Heart right ventricle (tissue), 16 donors: ENCODE measurements at regions not wholly inside any gene's neighbourhood (a gene's known extent, or its start where the extent isn't known, plus 50 kb on each side); places are given as distances from the start of the nearest gene placed in this dataset.

Experiments
- ATAC-seq, 8 donors: fragments of 200-7000 bp; cut with Tn5 transposase; one replicate each; pipeline ENCODE4 v1.9.1; 2020; ENCODE audit warnings: mild to moderate bottlenecking in 8 of 8, moderate library complexity in 8 of 8, moderate number of reproducible peaks in 1 of 8
- DNase-seq, 2 donors: peaks; one replicate each; pipeline ENCODE4 v3.0.0-alpha.2; 2020
- H3K27ac ChIP-seq, 10 donors: fragments of 200-600 bp; sonication (generic) in 2 of 10; one replicate each; pipeline versions ENCODE4 v1.5.0 to v1.8.0; 2020 to 2022; ENCODE audit warnings: mild to moderate bottlenecking in 3 of 10
- H3K27me3 ChIP-seq, 7 donors: fragments of 200-600 bp; one replicate each; pipeline ENCODE4 v1.8.0; 2021 to 2022; ENCODE audit warnings: mild to moderate bottlenecking in 2 of 7
- H3K36me3 ChIP-seq, 9 donors: fragments of 200-600 bp; sonication (generic) in 1 of 9; one replicate each; pipeline versions ENCODE4 v1.5.0 to v1.8.0; 2020 to 2022; ENCODE audit warnings: mild to moderate bottlenecking in 2 of 9
- H3K4me1 ChIP-seq, 9 donors: fragments of 200-600 bp; sonication (generic) in 1 of 9; one replicate each; pipeline versions ENCODE4 v1.5.0 to v1.8.0; 2020 to 2022; ENCODE audit warnings: mild to moderate bottlenecking in 4 of 9
- H3K4me3 ChIP-seq, 10 donors: fragments of 200-600 bp; sonication (generic) in 2 of 10; one replicate each; pipeline versions ENCODE4 v1.5.0 to v1.8.0; 2020 to 2022; ENCODE audit warnings: mild to moderate bottlenecking in 7 of 10, moderate library complexity in 2 of 10
- H3K9me3 ChIP-seq, 11 donors: fragments of 200-600 bp in 10 of 11; sonication (generic) in 2 of 11; one replicate each; pipeline versions ENCODE4 v1.5.0 to v1.8.0; 2013 to 2022; ENCODE audit warnings: mild to moderate bottlenecking in 2 of 11, control low read depth in 1 of 11, moderate library complexity in 1 of 11
- WGBS, 2 donors: extraction: QIAGEN DNeasy Blood & Tissue Kit; methylation state at CpG; one replicate each; pipeline ENCODE4 v1.1.7; 2013; ENCODE audit warnings: inconsistent platforms in 1 of 2; 5-methylcytosine and 5-hydroxymethylcytosine counted together
- intact Hi-C, 10 donors: fragments of 100-400 bp; cut with DNase I; formaldehyde crosslinking; loops; one replicate each; pipeline versions ENCODE4 v1.11.1 to v1.14.2; 2022
- TF ChIP-seq, protein P1 (sequence below), 9 donors: fragments of 200-600 bp; sonication (generic) in 2 of 9; IDR thresholded peaks; one replicate each; pipeline versions ENCODE4 v1.5.0 to v1.8.0; 2021 to 2022; ENCODE audit warnings: antibody characterized with exemption in 9 of 9, mild to moderate bottlenecking in 5 of 9, moderate library complexity in 1 of 9
- donor health status: Arrhythmogenic right ventricular cardiomyopathy.
- donor health status: ischemic (EF 13 %, LVEDD 7.1; RV severe dilation, severe dysfunction).
- donor health status: healthy with polysubstance abuse.
- donor health status: DM: no; HTN: yes; CAD: no.
- donor health status: DM: no; HTN: no; CAD: no.
- donor health status: ischemic (EF 25% LVEDD 6.9; RV normal size, moderate dysfunction).
- donor health status: ischemic (EF 25% LVEDD 5.7; RV mildly dilated, moderate dysfunction).
- donor health status: healthy.
- donor health status: DM: yes; HTN: yes; CAD: no.
- donor health status: Ischemic cardiomyopathy.
- donor health status: ischemic (EF 35%, LVEDD 5.7; RV mildly dilated, moderate dysfunction).
- donor health status: nonischemic (EF 11% LVEDD 7.7; RV severe dilation, severe dysfunction).
- donor health status: DM: yes; HTN: yes; CAD: no.
- donor health status: PGD.
- donor health status: ischemic (EF 29% LVEDD 5.4; RV normal size, mild dysfunction).
- donor health status: nonischemic (EF 23%, LVEDD 6.1; RV moderate dilation, normal function).

DNA sequence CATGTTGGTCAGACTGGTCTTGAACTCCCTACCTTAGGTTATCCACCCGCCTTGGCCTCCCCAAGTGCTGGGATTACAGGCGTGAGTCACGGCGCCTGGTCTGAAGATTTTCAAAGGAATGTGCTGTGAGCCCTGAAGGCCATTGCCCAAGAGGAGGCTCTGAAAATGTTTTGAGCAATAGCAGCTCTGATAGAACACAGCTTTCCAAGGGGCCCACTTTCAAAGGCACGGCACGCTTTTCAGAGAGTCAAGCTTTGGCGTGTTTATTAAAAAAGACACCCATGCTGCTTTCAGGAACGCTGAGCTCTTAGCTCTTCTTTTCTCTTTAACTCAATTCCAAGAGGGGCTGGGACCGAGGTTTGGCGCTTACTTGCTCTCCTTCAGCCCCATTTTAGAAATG, 73.8 kb upstream of the CDON start:
- DNase-seq, result no peak

GRCh38 chr11:126135235-126136176, 72.8 kb upstream of the CDON start:
- no peak for ATAC-seq
- intact Hi-C loops, result no loop called here
- H3K9me3 ChIP-seq, result no peaks in the 10 kb centered on the region
- no peak overlapping the region for H3K4me3 ChIP-seq
- H3K36me3 ChIP-seq, result no peaks in the 10 kb centered on the region
- peaks cover 0 to 10% (median 0%) of the 10 kb centered on the region in 7 donors for H3K27me3 ChIP-seq
- 61 to 71% methylated on average over 20 of the region's 20 CpGs for WGBS, 2 donors
- peak overlapping the region in 1 of 10 donors; percentile 10 for H3K27ac ChIP-seq
- peaks cover 5 to 67% (median 38%) of the 10 kb centered on the region in 9 donors for H3K4me1 ChIP-seq
- TF ChIP-seq, protein P1, sequence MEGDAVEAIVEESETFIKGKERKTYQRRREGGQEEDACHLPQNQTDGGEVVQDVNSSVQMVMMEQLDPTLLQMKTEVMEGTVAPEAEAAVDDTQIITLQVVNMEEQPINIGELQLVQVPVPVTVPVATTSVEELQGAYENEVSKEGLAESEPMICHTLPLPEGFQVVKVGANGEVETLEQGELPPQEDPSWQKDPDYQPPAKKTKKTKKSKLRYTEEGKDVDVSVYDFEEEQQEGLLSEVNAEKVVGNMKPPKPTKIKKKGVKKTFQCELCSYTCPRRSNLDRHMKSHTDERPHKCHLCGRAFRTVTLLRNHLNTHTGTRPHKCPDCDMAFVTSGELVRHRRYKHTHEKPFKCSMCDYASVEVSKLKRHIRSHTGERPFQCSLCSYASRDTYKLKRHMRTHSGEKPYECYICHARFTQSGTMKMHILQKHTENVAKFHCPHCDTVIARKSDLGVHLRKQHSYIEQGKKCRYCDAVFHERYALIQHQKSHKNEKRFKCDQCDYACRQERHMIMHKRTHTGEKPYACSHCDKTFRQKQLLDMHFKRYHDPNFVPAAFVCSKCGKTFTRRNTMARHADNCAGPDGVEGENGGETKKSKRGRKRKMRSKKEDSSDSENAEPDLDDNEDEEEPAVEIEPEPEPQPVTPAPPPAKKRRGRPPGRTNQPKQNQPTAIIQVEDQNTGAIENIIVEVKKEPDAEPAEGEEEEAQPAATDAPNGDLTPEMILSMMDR (IDR thresholded peaks at IDR 0.05), result no peak
- no peak for DNase-seq

More for the DNA sequence above, 73.8 kb upstream of the CDON start:
- 75 to 79% methylated on average over 10 of the region's 10 CpGs for WGBS, 2 donors
- Histone ChIP-seq H3K27ac (peak overlapping the region in 1 of 10 donors; percentile 10), H3K4me1 (peaks cover 5 to 77% (median 43%) of the 10 kb centered on the region in 9 donors), H3K27me3 (peaks cover 0 to 10% (median 0%) of the 10 kb centered on the region in 7 donors), H3K9me3 (no peaks in the 10 kb centered on the region), H3K36me3 (no peaks in the 10 kb centered on the region), H3K4me3 (no peak overlapping the region)
- intact Hi-C loops, result no loop called here
- ATAC-seq, result peak in 3 of 8 donors; percentile 9 to 72 (median 12)
- TF ChIP-seq, protein P1 (IDR thresholded peaks at IDR 0.05), result no peak

- TF ChIP-seq, protein P1 (IDR thresholded peaks at IDR 0.05), result no peak
- no peak for ATAC-seq
- Histone ChIP-seq H3K9me3 (no peaks in the 10 kb centered on the region), H3K4me3 (no peak overlapping the region), H3K36me3 (no peaks in the 10 kb centered on the region), H3K27me3 (peaks cover 0 to 8% (median 0%) of the 10 kb centered on the region in 7 donors), H3K4me1 (peaks cover 2 to 59% (median 29%) of the 10 kb centered on the region in 9 donors), H3K27ac (no peak overlapping the region)
- 67 to 69% methylated on average over 8 of the region's 8 CpGs for WGBS, 2 donors
- intact Hi-C loops, result no loop called here
- DNase-seq, result no peak
These were observed 71.9 kb upstream of the CDON start for GRCh38 chr11:126134461-126135155.

GRCh38 chr11:126133901-126134300, 71.2 kb upstream of the CDON start:
- ATAC-seq (no peak), DNase-seq (no peak)
- TF ChIP-seq, protein P1 (IDR thresholded peaks at IDR 0.05), result no peak
- Histone ChIP-seq H3K4me3 (no peak overlapping the region), H3K27me3 (peaks cover 0 to 1% (median 0%) of the 10 kb centered on the region in 7 donors), H3K9me3 (no peaks in the 10 kb centered on the region), H3K36me3 (no peaks in the 10 kb centered on the region), H3K27ac (no peak overlapping the region), H3K4me1 (peaks cover 0 to 52% (median 24%) of the 10 kb centered on the region in 9 donors)
- intact Hi-C loops, result no loop called here
- WGBS, 2 donors, result 58 to 69% methylated on average over 8 of the region's 8 CpGs
